Neutrophil (primary cell): ENCODE measurements at regions not wholly inside any gene's neighbourhood (a gene's known extent, or its start where the extent isn't known, plus 50 kb on each side); places are given as distances from the start of the nearest gene placed in this dataset.

ENCODE experiments used
- H3K27ac ChIP-seq: fragments of 200-600 bp; sonication (generic); 2 replicates; pipeline ENCODE4 v1.5.1; 2016; ENCODE audit warnings: mild to moderate bottlenecking, moderate library complexity
- H3K27me3 ChIP-seq: fragments of 200-600 bp; sonication (generic); 2 replicates; pipeline ENCODE4 v1.6.0; 2016; ENCODE audit warnings: mild to moderate bottlenecking
- H3K36me3 ChIP-seq: fragments of 200-600 bp; sonication (generic); 2 replicates; pipeline ENCODE4 v1.5.1; 2017
- H3K4me1 ChIP-seq, 2 experiments: fragments of 200-600 bp in 1 of 2; sonication (generic) in 1 of 2; 1 replicate in 1 of 2; 2 replicates in 1 of 2; pipeline versions ENCODE4 v1.5.1 to v1.6.1; 2013 to 2016; ENCODE audit warnings: low read depth in 1 of 2, low read length in 1 of 2, mild to moderate bottlenecking in 1 of 2, moderate library complexity in 1 of 2; ENCODE audit not compliant: control insufficient read depth in 1 of 2, insufficient read depth in 1 of 2
- H3K4me3 ChIP-seq, 2 experiments: fragments of 200-600 bp in 1 of 2; sonication (generic) in 1 of 2; 1 replicate in 1 of 2; 2 replicates in 1 of 2; pipeline ENCODE4 v1.5.1; 2013 to 2016; ENCODE audit warnings: low read depth in 1 of 2, low read length in 1 of 2, mild to moderate bottlenecking in 1 of 2, moderate library complexity in 1 of 2
- H3K9me3 ChIP-seq: fragments of 200-600 bp; sonication (generic); 2 replicates; pipeline ENCODE4 v1.5.1; 2016
- TF ChIP-seq, protein P1 (sequence below): fragments of 200-600 bp; sonication (generic); IDR thresholded peaks from 2 replicates; pipeline ENCODE4 v1.5.1; 2016; ENCODE audit warnings: antibody characterized with exemption

DNA sequence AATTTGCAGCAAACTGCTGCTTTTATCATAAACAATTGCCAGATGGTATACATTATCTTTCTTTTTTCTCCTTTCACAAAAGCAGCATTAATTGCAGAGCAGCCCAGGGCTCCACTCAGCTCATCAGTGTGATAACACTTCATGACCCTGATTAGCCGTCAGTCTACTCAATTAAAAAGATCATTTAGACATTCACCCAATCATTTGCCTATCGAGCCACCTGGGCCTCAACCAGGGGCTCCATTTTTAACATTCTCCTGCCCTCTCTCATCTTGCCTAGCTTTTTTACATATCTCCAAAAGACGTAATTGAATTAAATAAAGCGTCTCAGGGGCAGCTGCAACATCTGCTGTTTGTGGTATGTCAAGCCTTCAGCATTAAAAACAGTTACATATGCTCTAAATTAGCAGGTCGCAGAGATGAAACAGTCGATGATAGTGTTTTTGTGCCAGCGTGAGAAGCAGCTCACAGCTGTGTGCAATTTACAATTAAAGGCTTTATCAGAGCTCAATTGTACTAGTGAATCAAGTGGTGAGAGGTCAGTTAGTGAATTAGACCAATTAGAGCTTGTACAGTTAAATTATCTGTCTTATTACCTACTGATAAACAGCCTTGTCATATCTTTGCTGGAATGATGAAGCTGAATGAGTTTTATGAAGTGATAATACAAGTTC is 522.5 kb downstream of the ETV1 start:
- Histone ChIP-seq H3K27ac (no peak overlapping the region), H3K27me3 (no peaks in the 10 kb centered on the region), H3K4me1 (no peaks in the 10 kb centered on the region), H3K9me3 (no peaks in the 10 kb centered on the region), H3K4me3 (no peak overlapping the region), H3K36me3 (no peaks in the 10 kb centered on the region)
- TF ChIP-seq, protein P1, sequence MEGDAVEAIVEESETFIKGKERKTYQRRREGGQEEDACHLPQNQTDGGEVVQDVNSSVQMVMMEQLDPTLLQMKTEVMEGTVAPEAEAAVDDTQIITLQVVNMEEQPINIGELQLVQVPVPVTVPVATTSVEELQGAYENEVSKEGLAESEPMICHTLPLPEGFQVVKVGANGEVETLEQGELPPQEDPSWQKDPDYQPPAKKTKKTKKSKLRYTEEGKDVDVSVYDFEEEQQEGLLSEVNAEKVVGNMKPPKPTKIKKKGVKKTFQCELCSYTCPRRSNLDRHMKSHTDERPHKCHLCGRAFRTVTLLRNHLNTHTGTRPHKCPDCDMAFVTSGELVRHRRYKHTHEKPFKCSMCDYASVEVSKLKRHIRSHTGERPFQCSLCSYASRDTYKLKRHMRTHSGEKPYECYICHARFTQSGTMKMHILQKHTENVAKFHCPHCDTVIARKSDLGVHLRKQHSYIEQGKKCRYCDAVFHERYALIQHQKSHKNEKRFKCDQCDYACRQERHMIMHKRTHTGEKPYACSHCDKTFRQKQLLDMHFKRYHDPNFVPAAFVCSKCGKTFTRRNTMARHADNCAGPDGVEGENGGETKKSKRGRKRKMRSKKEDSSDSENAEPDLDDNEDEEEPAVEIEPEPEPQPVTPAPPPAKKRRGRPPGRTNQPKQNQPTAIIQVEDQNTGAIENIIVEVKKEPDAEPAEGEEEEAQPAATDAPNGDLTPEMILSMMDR, result no peak

DNA sequence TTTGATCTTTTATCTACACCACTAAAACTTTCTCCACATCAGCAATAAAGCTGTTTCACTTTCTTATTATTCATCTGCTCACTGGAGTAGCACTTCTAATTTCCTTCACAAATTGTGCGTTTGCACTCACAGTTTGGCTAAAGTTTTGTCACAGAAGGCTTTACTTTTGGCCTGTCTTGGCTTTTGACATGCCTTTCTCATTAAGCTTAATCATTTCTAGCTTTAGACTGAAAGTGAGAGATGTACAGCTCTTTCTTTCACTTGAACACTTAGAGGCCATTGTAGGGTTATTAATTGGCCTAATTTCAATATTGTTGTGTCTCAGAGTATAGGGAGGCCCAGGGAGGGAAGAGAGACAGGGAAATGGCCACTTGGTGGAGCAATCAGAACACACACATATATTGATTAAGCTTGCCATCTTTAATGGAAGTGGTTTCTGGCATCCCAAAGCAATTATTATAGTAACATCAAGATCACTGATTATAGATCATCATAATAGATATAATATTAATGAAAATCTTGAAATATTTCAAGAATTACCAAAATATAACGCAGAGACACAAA is 512.5 kb downstream of the ETV1 start:
- no peaks in the 10 kb centered on the region for H3K9me3 ChIP-seq
- H3K4me1 ChIP-seq, result no peaks in the 10 kb centered on the region
- H3K36me3 ChIP-seq, result no peaks in the 10 kb centered on the region
- no peak overlapping the region for H3K4me3 ChIP-seq
- TF ChIP-seq, protein P1, result no peak
- H3K27me3 ChIP-seq, result no peaks in the 10 kb centered on the region
- H3K27ac ChIP-seq, result no peak overlapping the region

DNA sequence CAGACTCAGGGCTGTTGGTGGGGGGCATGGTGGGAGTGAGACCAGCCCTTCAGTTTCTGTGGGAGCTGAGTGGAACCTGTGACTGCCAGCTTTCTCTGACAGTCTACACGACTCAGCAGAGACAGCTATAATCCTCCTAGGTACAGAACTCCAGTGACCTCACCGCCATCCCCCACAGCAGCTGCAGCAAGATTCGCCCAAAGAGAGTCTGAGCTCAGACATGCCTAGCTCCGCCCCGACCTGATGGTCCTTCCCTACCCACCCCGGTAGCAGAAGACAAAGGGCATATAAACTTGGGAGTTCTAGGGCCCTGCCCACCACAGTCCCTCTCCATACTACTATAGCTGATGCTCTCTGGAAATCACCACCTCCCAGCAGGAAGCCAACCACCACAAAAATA is 500.1 kb downstream of the ETV1 start:
- Histone ChIP-seq H3K36me3 (no peaks in the 10 kb centered on the region), H3K9me3 (no peaks in the 10 kb centered on the region), H3K4me1 (no peaks in the 10 kb centered on the region), H3K27ac (no peak overlapping the region), H3K4me3 (no peak overlapping the region), H3K27me3 (no peaks in the 10 kb centered on the region)
- TF ChIP-seq, protein P1, result no peak

DNA sequence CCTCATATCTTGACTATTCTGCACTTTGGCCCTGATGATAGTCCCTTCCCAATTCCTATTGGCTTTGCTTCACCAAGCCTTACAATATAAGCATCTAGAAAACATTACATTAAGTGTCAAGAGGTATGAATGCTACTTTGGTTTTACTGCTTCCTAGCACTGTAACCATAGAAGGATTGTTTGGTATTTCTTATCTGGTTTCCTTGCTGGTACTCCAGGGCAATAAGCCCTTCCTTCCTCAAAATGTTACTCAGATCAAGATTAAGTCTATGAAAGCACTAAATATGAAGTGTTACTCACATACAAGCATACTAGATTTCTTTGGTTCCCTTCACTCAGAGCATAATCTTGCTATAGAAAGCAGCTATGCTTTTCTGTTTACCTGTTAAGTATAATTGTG is 492.5 kb downstream of the ETV1 start:
- Histone ChIP-seq H3K27me3 (no peaks in the 10 kb centered on the region), H3K36me3 (no peaks in the 10 kb centered on the region), H3K4me3 (no peak overlapping the region), H3K27ac (no peak overlapping the region), H3K4me1 (no peaks in the 10 kb centered on the region), H3K9me3 (no peaks in the 10 kb centered on the region)
- TF ChIP-seq, protein P1, result no peak

DNA sequence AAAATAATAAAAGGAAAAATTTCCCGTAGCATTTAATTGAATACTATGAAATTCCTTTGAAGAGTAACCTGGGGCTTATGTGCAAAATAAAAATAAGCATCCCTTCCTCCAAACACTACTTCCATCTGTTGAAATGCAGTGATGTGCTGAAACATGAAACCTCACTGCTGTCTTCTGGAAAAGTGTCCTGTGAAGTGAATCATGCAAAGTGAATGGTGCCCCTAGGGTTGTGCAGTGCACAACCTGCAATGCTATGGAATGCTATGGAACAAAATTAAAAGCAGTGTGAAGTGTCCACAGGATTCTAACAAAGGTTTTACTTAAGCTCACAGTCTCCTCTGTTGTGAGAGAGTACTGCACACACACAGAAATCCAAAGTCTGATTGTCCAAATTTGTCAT is 480.9 kb downstream of the ETV1 start:
- no peaks in the 10 kb centered on the region for H3K4me1 ChIP-seq
- H3K4me3 ChIP-seq, result no peak overlapping the region
- TF ChIP-seq, protein P1, result no peak
- H3K27me3 ChIP-seq, result no peaks in the 10 kb centered on the region
- no peaks in the 10 kb centered on the region for H3K36me3 ChIP-seq
- no peaks in the 10 kb centered on the region for H3K9me3 ChIP-seq
- H3K27ac ChIP-seq, result no peak overlapping the region
